IMR-90 (cell line): ENCODE measurements at regions not wholly inside any gene's neighbourhood (a gene's known extent, or its start where the extent isn't known, plus 50 kb on each side); places are given as distances from the start of the nearest gene placed in this dataset.

Experiments used
- ATAC-seq: fragments of 200-7000 bp; cut with Tn5 transposase; 2 replicates; pipeline ENCODE4 v1.9.1; 2020; ENCODE audit warnings: low read depth, mild to moderate bottlenecking, moderate library complexity
- BruUV-seq: library from RNA; stranded (reverse); fragments of 400-500 nt; replicated peaks from 2 replicates; lab custom pipeline; 2021; lab: Mats Ljungman, UMichigan
- CTCF ChIA-PET: fragments of 300-600 bp; formaldehyde crosslinking; extraction: SDS; loops from one replicate; lab custom pipeline; 2021; ENCODE audit warnings: antibody characterized with exemption; lab: Yijun Ruan, JAX
- POLR2A ChIA-PET: fragments of 300-600 bp; sonication (Branson Sonifier 250); formaldehyde crosslinking; loops from one replicate; lab custom pipeline; 2022; ENCODE audit warnings: antibody characterized with exemption; ENCODE audit not compliant: unreplicated experiment; lab: Charles Lee
- DNase-seq: peaks from one replicate; pipeline ENCODE4 v3.0.0; 2013
- H2AFZ ChIP-seq: replicated peaks from 2 replicates; pipeline ENCODE3; 2013; ENCODE audit warnings: low read length, mild to moderate bottlenecking; ENCODE audit not compliant: poor library complexity
- H2AK5ac ChIP-seq: 2 replicates; pipeline ENCODE4 v1.6.1; 2013; ENCODE audit warnings: low read depth, low read length, inconsistent platforms
- H2AK9ac ChIP-seq: replicated peaks from 2 replicates; pipeline ENCODE3; 2013; ENCODE audit warnings: mild to moderate bottlenecking, low read depth, low read length, moderate library complexity; ENCODE audit not compliant: poor library complexity
- H2BK120ac ChIP-seq: 2 replicates; pipeline ENCODE4 v1.6.1; 2013; ENCODE audit warnings: low read depth, low read length, inconsistent platforms
- H2BK15ac ChIP-seq: 3 replicates; pipeline ENCODE4 v1.6.1; 2013; ENCODE audit warnings: low read depth, low read length, inconsistent platforms
- H2BK20ac ChIP-seq: 2 replicates; pipeline ENCODE4 v1.6.1; 2013; ENCODE audit warnings: low read depth, mild to moderate bottlenecking, inconsistent platforms, low read length, moderate library complexity
- H2BK5ac ChIP-seq: 2 replicates; pipeline ENCODE4 v1.6.1; 2013; ENCODE audit warnings: mild to moderate bottlenecking, low read depth, low read length, inconsistent platforms; ENCODE audit not compliant: poor library complexity, severe bottlenecking
- H3K14ac ChIP-seq: replicated peaks from 2 replicates; pipeline ENCODE4 v1.6.1; 2013; ENCODE audit warnings: low read depth, low read length, inconsistent platforms
- H3K18ac ChIP-seq: 2 replicates; pipeline ENCODE4 v1.6.1; 2013; ENCODE audit warnings: low read depth, low read length, control low read depth
- H3K23ac ChIP-seq: 2 replicates; pipeline ENCODE4 v1.6.1; 2013; ENCODE audit warnings: low read depth, low read length, inconsistent platforms
- H3K27ac ChIP-seq: 2 replicates; pipeline ENCODE4 v1.5.1; 2013; ENCODE audit warnings: mild to moderate bottlenecking, control low read depth, low read length; ENCODE audit not compliant: insufficient read depth
- H3K27me3 ChIP-seq: 2 replicates; pipeline ENCODE4 v1.6.1; 2013; ENCODE audit warnings: low read length; ENCODE audit not compliant: control insufficient read depth, insufficient read depth
- H3K36me3 ChIP-seq: 2 replicates; pipeline ENCODE4 v1.6.1; 2013; ENCODE audit warnings: low read length, mixed read lengths; ENCODE audit not compliant: control insufficient read depth, insufficient read depth
- H3K4ac ChIP-seq: 2 replicates; pipeline ENCODE4 v1.6.1; 2013; ENCODE audit warnings: low read depth, low read length, inconsistent platforms
- H3K4me1 ChIP-seq: 2 replicates; pipeline ENCODE4 v1.6.1; 2013; ENCODE audit warnings: low read length, mixed read lengths; ENCODE audit not compliant: control insufficient read depth, insufficient read depth
- H3K4me2 ChIP-seq: 2 replicates; pipeline ENCODE4 v1.6.1; 2013; ENCODE audit warnings: low read depth, mild to moderate bottlenecking, control low read depth, low read length, moderate library complexity
- H3K4me3 ChIP-seq: 2 replicates; pipeline ENCODE4 v1.5.1; 2013; ENCODE audit warnings: low read depth, mild to moderate bottlenecking, control low read depth, low read length, moderate library complexity; ENCODE audit not compliant: insufficient read depth
- H3K56ac ChIP-seq: 2 replicates; pipeline ENCODE4 v1.6.1; 2013; ENCODE audit warnings: low read length, inconsistent platforms; ENCODE audit not compliant: insufficient read depth; ENCODE audit errors: extremely low read depth
- H3K79me1 ChIP-seq, 2 experiments: 2 replicates each; pipeline ENCODE4 v1.6.1; 2013; ENCODE audit warnings: low read length in 2 of 2, inconsistent platforms in 1 of 2, low read depth in 1 of 2
- H3K9ac ChIP-seq: 2 replicates; pipeline ENCODE4 v1.6.1; 2013; ENCODE audit warnings: low read depth, low read length, control low read depth
- H3K9me1 ChIP-seq: 2 replicates; pipeline ENCODE4 v1.6.1; 2013; ENCODE audit warnings: low read length, inconsistent platforms; ENCODE audit not compliant: insufficient read depth
- H3K9me3 ChIP-seq: 2 replicates; pipeline ENCODE4 v1.6.1; 2013; ENCODE audit warnings: low read length; ENCODE audit not compliant: control insufficient read depth, insufficient read depth
- H4K20me1 ChIP-seq: 2 replicates; pipeline ENCODE4 v1.6.1; 2013; ENCODE audit warnings: low read length, inconsistent platforms; ENCODE audit not compliant: insufficient read depth
- H4K5ac ChIP-seq: 2 replicates; pipeline ENCODE4 v1.6.1; 2013; ENCODE audit warnings: mild to moderate bottlenecking, low read depth, low read length, control low read depth
- H4K8ac ChIP-seq, 2 experiments: 2 replicates each; pipeline ENCODE4 v1.6.1; 2013; ENCODE audit warnings: low read depth in 2 of 2, low read length in 2 of 2, control low read depth in 1 of 2, inconsistent platforms in 1 of 2
- H4K91ac ChIP-seq: 2 replicates; pipeline ENCODE4 v1.6.1; 2013; ENCODE audit warnings: low read depth, low read length, inconsistent platforms; ENCODE audit not compliant: insufficient read depth
- CEBPB ChIP-seq: IDR thresholded peaks from 2 replicates; pipeline ENCODE4 v1.6.1; 2012; ENCODE audit warnings: low read depth, low read length, improper control_type of control experiment
- ELK1 ChIP-seq: fragments of 150-350 bp; IDR thresholded peaks from 2 replicates; pipeline ENCODE4 v1.6.1; 2016; ENCODE audit warnings: low read depth, mild to moderate bottlenecking, low read length, moderate library complexity, borderline replicate concordance
- FOS ChIP-seq: fragments of 150-350 bp; IDR thresholded peaks from 2 replicates; pipeline ENCODE4 v1.6.1; 2016; ENCODE audit warnings: low read depth, low read length
- MAFK ChIP-seq: IDR thresholded peaks from 2 replicates; pipeline ENCODE4 v1.6.1; 2012; ENCODE audit warnings: low read depth, low read length, improper control_type of control experiment
- MAZ ChIP-seq: IDR thresholded peaks from 2 replicates; pipeline ENCODE4 v1.6.1; 2012; ENCODE audit warnings: low read depth, mild to moderate bottlenecking, low read length, improper control_type of control experiment, moderate library complexity, borderline replicate concordance
- MXI1 ChIP-seq: IDR thresholded peaks from 2 replicates; pipeline ENCODE4 v1.6.1; 2012; ENCODE audit warnings: low read depth, mild to moderate bottlenecking, low read length, moderate library complexity, borderline replicate concordance
- NFE2L2 ChIP-seq: fragments of 150-350 bp; IDR thresholded peaks from 2 replicates; pipeline ENCODE4 v1.6.1; 2016; ENCODE audit warnings: low read depth, mild to moderate bottlenecking, low read length
- POLR2A ChIP-seq: IDR thresholded peaks from 2 replicates; pipeline ENCODE4 v1.6.1; 2012; ENCODE audit warnings: mild to moderate bottlenecking, low read depth, low read length
- RAD21 ChIP-seq: IDR thresholded peaks from 2 replicates; pipeline ENCODE4 v1.6.1; 2012; ENCODE audit warnings: low read length, improper control_type of control experiment
- RCOR1 ChIP-seq: IDR thresholded peaks from 2 replicates; pipeline ENCODE4 v1.6.1; 2012; ENCODE audit warnings: mild to moderate bottlenecking, low read length, improper control_type of control experiment; ENCODE audit not compliant: insufficient replicate concordance
- RFX5 ChIP-seq: IDR thresholded peaks from 2 replicates; pipeline ENCODE4 v1.8.0; 2012; ENCODE audit warnings: low read depth, mild to moderate bottlenecking, low read length, moderate library complexity
- WGBS, 2 experiments: methylation state at CpG; one replicate each; pipeline versions ENCODE4 v1.1.5 to v1.1.7; 2013; ENCODE audit warnings: missing lambda C conversion rate in 2 of 2; ENCODE audit not compliant: insufficient read length in 1 of 2; ENCODE audit errors: extremely low coverage in 2 of 2; 5-methylcytosine and 5-hydroxymethylcytosine counted together
- dilution Hi-C: fragments of 300-500 bp; cut with HindIII; formaldehyde crosslinking; loops from one replicate; pipeline ENCODE4 v1.14.3; 2018; ENCODE audit warnings: low sequenced_read_pairs; ENCODE audit not compliant: unreplicated experiment
- in situ Hi-C: fragments of 300-500 bp; cut with MboI; formaldehyde crosslinking; loops from 3 replicates; pipeline ENCODE4 v1.14.3; 2019; ENCODE audit warnings: low sequenced_read_pairs, inconsistent platforms, mixed read lengths
- intact Hi-C: fragments of 100-400 bp; cut with micrococcal nuclease; formaldehyde crosslinking; loops from 2 replicates; pipeline ENCODE4 v1.10.0; 2022
- TF ChIP-seq, protein P1 (sequence below): fragments of 150-350 bp; IDR thresholded peaks from 2 replicates; pipeline ENCODE4 v1.6.1; 2017; ENCODE audit warnings: mild to moderate bottlenecking, antibody characterized with exemption, low read length, low read depth
- TF ChIP-seq, protein P2 (sequence below): conservative IDR thresholded peaks from 2 replicates; pipeline ENCODE4 v1.5.1; 2012; ENCODE audit warnings: mild to moderate bottlenecking, low read depth, low read length, improper control_type of control experiment

DNA sequence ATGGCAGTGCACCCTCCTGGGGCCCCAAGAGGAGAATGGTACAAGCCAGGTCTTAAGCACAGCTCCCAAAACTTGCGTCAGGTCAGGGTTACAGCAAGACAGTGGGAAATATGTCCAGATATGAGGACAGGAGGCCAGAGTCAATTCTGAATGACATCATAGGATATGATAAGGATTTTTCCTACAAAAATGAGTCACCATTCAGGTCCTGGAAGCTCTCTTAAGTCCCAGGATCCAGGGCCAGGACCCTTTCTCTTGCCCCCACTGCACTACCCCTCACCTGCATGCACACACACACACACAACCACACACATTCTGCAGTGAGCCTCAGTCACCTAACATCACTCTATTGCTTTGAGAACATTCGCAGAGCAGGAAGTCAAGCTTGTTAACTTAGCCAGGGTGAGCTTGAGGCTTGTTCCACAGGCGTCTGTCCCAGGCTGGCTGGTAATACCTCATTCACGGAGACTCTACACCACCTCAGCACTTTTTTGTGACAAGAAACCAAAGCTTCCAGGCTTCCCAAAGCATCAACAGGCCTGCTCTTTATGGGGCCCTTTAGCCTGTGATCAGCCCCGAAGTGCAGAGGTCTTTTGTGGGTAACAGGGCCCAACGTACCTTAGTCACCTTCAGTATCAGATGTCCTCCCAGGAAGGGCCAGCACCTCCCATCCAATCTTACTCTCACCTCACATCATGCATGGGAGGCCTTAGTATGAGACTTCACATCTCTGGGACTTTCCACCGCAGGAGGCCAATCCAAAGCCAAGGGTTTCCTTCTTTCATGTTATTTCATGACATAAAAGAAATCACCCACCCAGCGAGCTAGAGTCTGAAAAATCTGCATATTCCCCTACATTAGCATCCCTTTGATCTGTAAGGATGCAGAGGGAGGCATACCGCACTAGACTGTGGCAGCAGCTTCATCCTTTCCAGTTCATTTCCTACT lies 74.0 kb upstream of the LIPC start:
- Histone ChIP-seq H3K14ac (peak overlapping the region; percentile 38), H3K27me3 (no peaks in the 10 kb centered on the region), H4K5ac (peak overlapping the region; percentile 71), H3K4me1 (peaks cover 27% of the 10 kb centered on the region), H2AK5ac (peak overlapping the region; percentile 91), H2BK15ac (peak overlapping the region; percentile 96), H3K36me3 (no peaks in the 10 kb centered on the region), H3K9me3 (no peaks in the 10 kb centered on the region), H3K9ac (no peak overlapping the region), H4K20me1 (no peaks in the 10 kb centered on the region), H3K4ac (peak overlapping the region; percentile 80), H3K56ac (no peak overlapping the region), H3K9me1 (peaks cover 15% of the 10 kb centered on the region), H2BK5ac (no peak overlapping the region), H3K4me3 (no peak overlapping the region), H3K23ac (peak overlapping the region; percentile 24; the same call in 1 of the 2 replicates), H3K79me1 (no peaks in the 10 kb centered on the region), H2BK120ac (peak overlapping the region; percentile 53), H3K18ac (peak overlapping the region; percentile 58; the same call in 1 of the 2 replicates), H4K8ac (peak overlapping the region; percentile 25 to 60; a peak in 2 of 4 replicates), H2AK9ac (no peak overlapping the region), H3K4me2 (no peak overlapping the region), H3K27ac (no peak overlapping the region), H2AFZ (no peak overlapping the region), H2BK20ac (peak overlapping the region; percentile 80), H4K91ac (peak overlapping the region; percentile 85)
- peak; percentile 76 for DNase-seq
- intact Hi-C loops (no loop called here), dilution Hi-C loops (no loop called here), in situ Hi-C loops (no loop called here)
- ChIA-PET CTCF (no interaction called here), POLR2A (no interaction called here)
- TF ChIP-seq MAFK = no peak
- TF ChIP-seq, protein P1, sequence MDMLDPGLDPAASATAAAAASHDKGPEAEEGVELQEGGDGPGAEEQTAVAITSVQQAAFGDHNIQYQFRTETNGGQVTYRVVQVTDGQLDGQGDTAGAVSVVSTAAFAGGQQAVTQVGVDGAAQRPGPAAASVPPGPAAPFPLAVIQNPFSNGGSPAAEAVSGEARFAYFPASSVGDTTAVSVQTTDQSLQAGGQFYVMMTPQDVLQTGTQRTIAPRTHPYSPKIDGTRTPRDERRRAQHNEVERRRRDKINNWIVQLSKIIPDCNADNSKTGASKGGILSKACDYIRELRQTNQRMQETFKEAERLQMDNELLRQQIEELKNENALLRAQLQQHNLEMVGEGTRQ = no peak
- TF ChIP-seq POLR2A = no peak
- TF ChIP-seq RFX5 = no peak
- TF ChIP-seq RCOR1 = no peak
- no peak for TF ChIP-seq NFE2L2
- TF ChIP-seq RAD21 = no peak
- TF ChIP-seq, protein P2, sequence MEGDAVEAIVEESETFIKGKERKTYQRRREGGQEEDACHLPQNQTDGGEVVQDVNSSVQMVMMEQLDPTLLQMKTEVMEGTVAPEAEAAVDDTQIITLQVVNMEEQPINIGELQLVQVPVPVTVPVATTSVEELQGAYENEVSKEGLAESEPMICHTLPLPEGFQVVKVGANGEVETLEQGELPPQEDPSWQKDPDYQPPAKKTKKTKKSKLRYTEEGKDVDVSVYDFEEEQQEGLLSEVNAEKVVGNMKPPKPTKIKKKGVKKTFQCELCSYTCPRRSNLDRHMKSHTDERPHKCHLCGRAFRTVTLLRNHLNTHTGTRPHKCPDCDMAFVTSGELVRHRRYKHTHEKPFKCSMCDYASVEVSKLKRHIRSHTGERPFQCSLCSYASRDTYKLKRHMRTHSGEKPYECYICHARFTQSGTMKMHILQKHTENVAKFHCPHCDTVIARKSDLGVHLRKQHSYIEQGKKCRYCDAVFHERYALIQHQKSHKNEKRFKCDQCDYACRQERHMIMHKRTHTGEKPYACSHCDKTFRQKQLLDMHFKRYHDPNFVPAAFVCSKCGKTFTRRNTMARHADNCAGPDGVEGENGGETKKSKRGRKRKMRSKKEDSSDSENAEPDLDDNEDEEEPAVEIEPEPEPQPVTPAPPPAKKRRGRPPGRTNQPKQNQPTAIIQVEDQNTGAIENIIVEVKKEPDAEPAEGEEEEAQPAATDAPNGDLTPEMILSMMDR = no peak
- peak; percentile 44; the same call in 1 of the 2 replicates for TF ChIP-seq CEBPB
- TF ChIP-seq ELK1 = no peak
- no peak for TF ChIP-seq MXI1
- TF ChIP-seq FOS = peak; percentile 45; the same call in 1 of the 2 replicates
- TF ChIP-seq MAZ = no peak
- WGBS, 2 experiments = 80% methylated on average over 1 of the region's 9 CpGs; no CpG with 5 or more reads in 1 of the 2 experiments
- no peak for ATAC-seq
- BruUV-seq = no TSS peak
